Fibroblast of villous mesenchyme (primary cell): ENCODE measurements at regions not wholly inside any gene's neighbourhood (a gene's known extent, or its start where the extent isn't known, plus 50 kb on each side); places are given as distances from the start of the nearest gene placed in this dataset.

Experiments used
- DNase-seq: peaks from one replicate; pipeline ENCODE4 v3.0.0-alpha.2; 2010; ENCODE audit warnings: low read depth
- H3K4me3 ChIP-seq: 2 replicates; pipeline ENCODE4 v1.5.1; 2011; ENCODE audit warnings: low read depth, mild to moderate bottlenecking, low read length
- TF ChIP-seq, protein P1 (sequence below): IDR thresholded peaks from 2 replicates; pipeline ENCODE4 v1.5.1; 2012; ENCODE audit warnings: low read depth, mild to moderate bottlenecking, low read length; ENCODE audit not compliant: insufficient read depth

DNA sequence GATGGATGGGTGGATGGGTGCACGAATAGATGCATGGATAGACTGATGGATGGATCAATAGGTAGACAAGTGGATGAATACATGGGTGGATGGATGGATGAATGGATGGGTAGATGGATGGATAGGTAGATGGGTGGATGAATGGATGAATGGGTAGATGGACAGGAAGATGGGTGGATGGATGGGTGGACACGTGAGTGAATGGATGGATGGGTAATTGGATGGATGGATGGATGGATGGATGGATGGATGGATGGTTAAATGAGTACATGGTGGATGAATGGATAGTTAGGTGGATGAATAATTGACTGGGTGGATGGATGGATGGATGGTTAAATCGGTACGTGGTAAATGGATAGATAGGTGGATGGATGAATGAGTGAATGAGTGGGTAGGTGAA is 89.7 kb upstream of the ZNF469 start:
- TF ChIP-seq, protein P1, sequence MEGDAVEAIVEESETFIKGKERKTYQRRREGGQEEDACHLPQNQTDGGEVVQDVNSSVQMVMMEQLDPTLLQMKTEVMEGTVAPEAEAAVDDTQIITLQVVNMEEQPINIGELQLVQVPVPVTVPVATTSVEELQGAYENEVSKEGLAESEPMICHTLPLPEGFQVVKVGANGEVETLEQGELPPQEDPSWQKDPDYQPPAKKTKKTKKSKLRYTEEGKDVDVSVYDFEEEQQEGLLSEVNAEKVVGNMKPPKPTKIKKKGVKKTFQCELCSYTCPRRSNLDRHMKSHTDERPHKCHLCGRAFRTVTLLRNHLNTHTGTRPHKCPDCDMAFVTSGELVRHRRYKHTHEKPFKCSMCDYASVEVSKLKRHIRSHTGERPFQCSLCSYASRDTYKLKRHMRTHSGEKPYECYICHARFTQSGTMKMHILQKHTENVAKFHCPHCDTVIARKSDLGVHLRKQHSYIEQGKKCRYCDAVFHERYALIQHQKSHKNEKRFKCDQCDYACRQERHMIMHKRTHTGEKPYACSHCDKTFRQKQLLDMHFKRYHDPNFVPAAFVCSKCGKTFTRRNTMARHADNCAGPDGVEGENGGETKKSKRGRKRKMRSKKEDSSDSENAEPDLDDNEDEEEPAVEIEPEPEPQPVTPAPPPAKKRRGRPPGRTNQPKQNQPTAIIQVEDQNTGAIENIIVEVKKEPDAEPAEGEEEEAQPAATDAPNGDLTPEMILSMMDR = no peak
- DNase-seq = no peak
- no peak overlapping the region for H3K4me3 ChIP-seq

DNA sequence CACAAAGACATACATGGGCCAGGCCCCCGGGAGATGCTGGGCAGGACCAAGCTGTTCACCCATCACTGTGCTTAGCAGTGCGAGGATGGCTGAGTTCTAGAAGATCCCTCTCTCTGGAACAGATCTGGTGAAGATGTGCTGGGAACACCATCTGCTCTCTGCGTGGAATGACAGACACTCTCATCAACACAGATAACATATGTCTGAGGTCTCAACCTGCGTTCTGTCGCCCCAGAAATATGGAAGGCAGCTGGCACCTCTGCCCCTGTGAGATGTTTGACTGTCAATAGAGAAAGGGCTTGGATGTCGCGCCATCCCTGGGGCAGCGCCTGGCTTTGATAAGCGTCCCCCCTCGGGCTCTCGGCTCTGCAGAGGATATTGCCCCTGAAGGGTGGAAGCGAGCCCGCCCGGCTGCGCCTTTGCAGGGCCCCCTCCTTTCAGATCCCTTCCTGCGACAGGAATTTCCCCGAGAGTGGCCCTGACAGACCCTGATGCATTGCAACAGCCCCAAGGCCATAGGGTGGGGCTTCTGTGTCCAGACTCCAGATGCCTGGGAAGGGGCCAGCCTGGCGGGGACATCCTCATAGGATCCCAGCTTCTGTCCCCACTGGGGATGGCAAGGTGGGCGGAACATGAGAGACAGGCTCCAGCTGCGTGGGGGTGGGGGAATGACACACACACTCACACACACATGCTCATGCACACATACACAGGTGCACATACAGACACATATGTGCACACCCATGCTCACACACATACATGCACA is 86.9 kb upstream of the ZNF469 start:
- TF ChIP-seq, protein P1 = no peak
- no peak for DNase-seq
- H3K4me3 ChIP-seq = no peak overlapping the region

DNA sequence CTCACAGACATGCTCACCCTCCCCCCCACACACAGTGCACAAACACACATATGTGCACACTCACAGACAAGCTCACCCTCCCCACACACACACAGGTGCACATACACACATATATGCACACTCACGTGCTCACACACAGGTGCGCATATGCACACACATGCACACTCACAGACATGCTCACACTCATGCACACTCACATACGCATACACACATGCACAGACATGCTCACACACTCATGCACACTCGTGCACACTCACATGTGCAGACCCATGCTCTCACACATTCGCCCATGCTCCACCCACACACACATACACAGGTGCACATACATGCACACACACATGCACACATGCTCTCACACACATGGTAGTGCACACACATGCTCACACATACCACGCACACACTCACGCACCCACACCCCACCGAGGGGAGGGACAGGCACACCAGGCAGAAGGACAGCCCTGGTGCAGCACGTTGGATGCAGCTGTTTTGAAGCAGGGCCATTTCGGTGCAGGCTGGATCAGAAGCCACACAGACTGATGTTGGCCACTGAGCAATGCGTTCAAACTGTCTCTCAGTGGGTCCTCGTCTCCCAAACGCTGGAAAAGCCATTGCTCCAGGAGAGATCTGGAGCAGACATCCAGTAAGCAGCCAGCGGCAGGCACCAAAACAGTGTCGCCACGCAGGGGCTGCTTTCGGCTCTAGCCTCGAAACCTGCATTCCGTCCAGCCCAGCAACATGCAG is 86.2 kb upstream of the ZNF469 start:
- TF ChIP-seq, protein P1 = no peak
- no peak for DNase-seq

DNA sequence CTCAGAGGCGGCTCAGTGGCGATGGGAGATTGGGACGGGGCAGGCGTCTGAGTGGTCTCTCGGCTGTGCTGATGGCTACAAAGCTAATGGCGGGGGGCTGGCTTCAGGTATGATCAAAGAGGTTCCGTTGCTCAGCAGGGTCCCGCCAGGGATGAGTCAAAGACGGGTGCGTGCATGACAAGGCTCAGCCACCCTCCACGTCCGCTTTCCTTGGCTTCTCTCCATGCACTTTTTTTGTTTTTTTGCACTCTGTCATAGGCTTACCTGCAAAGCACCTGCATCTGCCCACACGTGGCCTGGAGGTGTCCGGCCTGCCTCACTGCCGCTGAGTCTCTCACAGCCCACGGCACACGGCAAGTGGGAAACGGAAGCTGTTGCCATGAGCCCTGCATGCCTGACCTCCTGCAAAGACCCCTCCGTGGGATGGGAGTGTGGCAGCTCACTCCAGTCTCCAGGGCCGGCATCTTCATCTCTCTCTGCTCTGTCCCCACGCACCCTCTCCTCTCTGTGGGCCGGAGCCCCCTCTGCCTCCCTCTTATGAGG is 85.5 kb upstream of the ZNF469 start:
- no peak overlapping the region for H3K4me3 ChIP-seq
- DNase-seq = no peak
- TF ChIP-seq, protein P1 = no peak

More for the DNA sequence above, 86.2 kb upstream of the ZNF469 start:
- no peak overlapping the region for H3K4me3 ChIP-seq

DNA sequence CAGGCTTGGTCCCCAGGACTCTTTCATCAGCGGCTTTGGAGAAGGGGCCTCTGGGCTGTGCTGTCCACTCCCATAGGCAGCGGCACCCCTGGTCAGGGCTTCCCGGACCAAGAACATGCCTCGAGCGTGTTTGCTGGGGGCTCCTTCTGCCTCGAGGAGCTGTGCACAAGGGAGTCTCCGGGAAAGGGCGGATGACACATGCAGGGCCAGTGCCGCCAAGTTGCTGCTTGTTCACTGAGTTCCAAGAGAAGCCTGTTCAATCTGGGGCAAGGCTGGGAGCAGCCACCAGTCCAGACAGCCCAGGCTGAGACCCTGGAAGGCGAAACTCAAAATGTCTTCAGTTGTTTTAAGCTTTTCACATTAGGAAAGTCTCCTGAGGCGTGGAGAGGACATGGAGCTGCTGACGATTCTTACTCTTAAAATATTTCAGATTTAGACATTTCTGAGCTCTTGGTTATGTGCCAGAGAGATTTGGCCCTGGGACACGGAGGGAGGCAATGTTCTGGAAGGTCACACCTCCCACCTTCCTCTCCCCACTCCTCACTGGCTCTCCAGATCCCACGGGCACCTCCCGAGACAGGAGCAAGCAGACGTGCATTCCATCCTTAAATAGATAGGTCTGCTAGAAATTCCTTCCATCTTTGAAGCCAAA is 84.5 kb upstream of the ZNF469 start:
- TF ChIP-seq, protein P1 = no peak
- no peak overlapping the region for H3K4me3 ChIP-seq
- no peak for DNase-seq

DNA sequence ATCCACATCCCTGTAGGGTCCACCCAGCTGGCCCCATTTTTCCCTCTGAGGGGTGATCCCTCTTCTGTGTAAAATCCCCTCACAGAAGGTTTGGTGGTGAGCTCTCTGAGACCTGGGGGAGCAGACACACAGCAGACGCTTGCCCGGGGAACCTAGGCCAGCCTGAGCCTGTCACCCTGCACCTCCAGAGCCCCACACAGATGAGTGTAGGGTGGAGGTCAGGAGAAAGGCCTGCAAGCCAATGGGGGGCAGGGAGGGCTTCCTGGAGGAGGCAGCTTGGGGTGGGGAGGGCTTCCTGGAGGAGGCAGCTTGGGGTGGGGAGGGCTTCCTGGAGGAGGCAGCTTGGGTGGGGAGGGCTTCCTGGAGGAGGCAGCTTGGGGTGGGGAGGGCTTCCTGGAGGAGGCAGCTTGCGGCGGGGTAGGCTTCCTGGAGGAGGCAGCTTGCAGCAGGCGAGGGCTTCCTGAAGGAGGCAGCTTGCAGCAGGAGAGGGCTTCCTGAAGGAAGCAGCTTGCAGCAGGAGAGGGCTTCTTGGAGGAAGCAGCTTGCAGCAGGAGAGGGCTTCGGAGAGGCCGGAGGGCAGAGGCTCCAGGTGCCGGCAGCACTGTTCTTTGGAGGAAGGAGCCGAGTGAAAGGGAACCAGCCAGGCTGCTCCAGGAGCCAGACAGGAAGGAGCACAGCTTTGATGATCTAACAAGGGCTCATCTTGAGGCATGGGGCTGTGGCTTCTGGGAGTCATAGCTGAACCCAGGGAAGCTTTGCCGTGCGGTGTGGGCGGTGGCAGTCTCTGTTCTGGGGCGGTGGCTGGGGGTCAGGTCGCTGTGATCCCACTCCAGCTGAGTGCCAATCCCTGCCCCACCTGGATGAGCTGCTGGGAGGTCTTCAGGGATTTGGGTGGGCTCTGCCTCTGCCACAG is 83.7 kb upstream of the ZNF469 start:
- no peak overlapping the region for H3K4me3 ChIP-seq
- peak; percentile 42 for DNase-seq
- TF ChIP-seq, protein P1 = no peak
